CD14-positive monocyte (primary cell): ENCODE measurements at regions not wholly inside any gene's neighbourhood (a gene's known extent, or its start where the extent isn't known, plus 50 kb on each side); places are given as distances from the start of the nearest gene placed in this dataset.

Experiments used
- DNase-seq, 3 donors: peaks; one replicate each; pipeline ENCODE4 v3.0.0-alpha.2; 2011 to 2022
- H2AFZ ChIP-seq: 2 replicates; pipeline ENCODE4 v1.6.0; 2012; ENCODE audit warnings: mild to moderate bottlenecking, low read depth, low read length, inconsistent platforms; ENCODE audit not compliant: insufficient read depth, poor library complexity, severe bottlenecking
- H3K27ac ChIP-seq, 2 donors: 1 replicate in 1 of 2; 2 replicates in 1 of 2; pipeline ENCODE4 v1.5.1; 2012 to 2013; ENCODE audit warnings: low read length in 2 of 2, control low read depth in 1 of 2, inconsistent platforms in 1 of 2, low read depth in 1 of 2, mild to moderate bottlenecking in 1 of 2
- H3K27me3 ChIP-seq, 2 donors: one replicate each; pipeline versions ENCODE4 v1.6.0 to v1.6.1; 2011 to 2013; ENCODE audit warnings: low read length in 2 of 2; ENCODE audit not compliant: control insufficient read depth in 2 of 2, insufficient read depth in 2 of 2
- H3K36me3 ChIP-seq, 2 donors: replicated peaks in 1 of 2; 1 replicate in 1 of 2; 2 replicates in 1 of 2; pipeline versions ENCODE4 v1.5.1 to v1.6.1; 2012 to 2013; ENCODE audit warnings: low read length in 2 of 2, control low read depth in 1 of 2, inconsistent platforms in 1 of 2, mild to moderate bottlenecking in 1 of 2; ENCODE audit not compliant: insufficient read depth in 2 of 2, control insufficient read depth in 1 of 2
- H3K4me1 ChIP-seq, 2 donors: 1 replicate in 1 of 2; 2 replicates in 1 of 2; pipeline versions ENCODE4 v1.5.1 to v1.6.1; 2012 to 2013; ENCODE audit warnings: low read length in 2 of 2, control low read depth in 1 of 2, inconsistent platforms in 1 of 2, mild to moderate bottlenecking in 1 of 2, moderate library complexity in 1 of 2; ENCODE audit not compliant: insufficient read depth in 2 of 2, control insufficient read depth in 1 of 2
- H3K4me2 ChIP-seq: replicated peaks from 2 replicates; pipeline ENCODE3; 2012; ENCODE audit warnings: low read length, moderate library complexity, mild to moderate bottlenecking; ENCODE audit not compliant: poor library complexity, severe bottlenecking; ENCODE audit errors: extremely low read depth
- H3K4me3 ChIP-seq, 3 experiments: fragments of 200-600 bp in 1 of 3; sonication (generic) in 1 of 3; replicated peaks in 1 of 3; 1 replicate in 2 of 3; 2 replicates in 1 of 3; pipeline ENCODE4 v1.5.1; 2011 to 2013; ENCODE audit warnings: low read length in 3 of 3, mild to moderate bottlenecking in 3 of 3, control low read depth in 2 of 3, low read depth in 2 of 3, inconsistent platforms in 1 of 3, moderate library complexity in 1 of 3
- H3K79me2 ChIP-seq: 2 replicates; pipeline ENCODE4 v1.6.0; 2012; ENCODE audit warnings: mild to moderate bottlenecking, control low read depth, inconsistent platforms, low read length, moderate library complexity; ENCODE audit not compliant: insufficient read depth
- H3K9ac ChIP-seq: 2 replicates; pipeline ENCODE4 v1.6.0; 2017; ENCODE audit warnings: low read length, mild to moderate bottlenecking; ENCODE audit not compliant: insufficient read depth, poor library complexity, severe bottlenecking
- H3K9me3 ChIP-seq, 2 donors: replicated peaks in 1 of 2; 1 replicate in 1 of 2; 2 replicates in 1 of 2; pipeline versions ENCODE4 v1.5.1 to v1.6.1; 2012 to 2013; ENCODE audit warnings: low read length in 2 of 2, control low read depth in 1 of 2; ENCODE audit not compliant: control insufficient read depth in 1 of 2, insufficient read depth in 1 of 2
- H4K20me1 ChIP-seq: 2 replicates; pipeline ENCODE4 v1.6.0; 2012; ENCODE audit warnings: mild to moderate bottlenecking, low read length, control low read depth, moderate library complexity; ENCODE audit not compliant: insufficient read depth
- H3K27ac Mint-ChIP-seq, 7 donors: one replicate each; pipeline ENCODE4 v1.8.0; 2020; ENCODE audit warnings: mild to moderate bottlenecking in 7 of 7, mixed read lengths in 7 of 7, moderate library complexity in 6 of 7, inconsistent platforms in 2 of 7
- H3K27me3 Mint-ChIP-seq, 3 donors: one replicate each; pipeline ENCODE4 v1.8.0; 2021 to 2022; ENCODE audit warnings: low read depth in 3 of 3, mild to moderate bottlenecking in 3 of 3, mixed read lengths in 3 of 3, moderate library complexity in 3 of 3, inconsistent platforms in 1 of 3
- H3K36me3 Mint-ChIP-seq, 2 donors: one replicate each; pipeline ENCODE4 v1.8.0; 2020; ENCODE audit warnings: mixed read lengths in 2 of 2, inconsistent platforms in 1 of 2, mild to moderate bottlenecking in 1 of 2
- H3K4me1 Mint-ChIP-seq: one replicate; pipeline ENCODE4 v1.8.0; 2020; ENCODE audit warnings: mild to moderate bottlenecking, mixed read lengths
- H3K4me3 Mint-ChIP-seq, 2 donors: one replicate each; pipeline ENCODE4 v1.8.0; 2020; ENCODE audit warnings: mild to moderate bottlenecking in 2 of 2, mixed read lengths in 2 of 2, moderate library complexity in 1 of 2
- H3K9me3 Mint-ChIP-seq, 7 donors: one replicate each; pipeline ENCODE4 v1.8.0; 2020 to 2022; ENCODE audit warnings: mixed read lengths in 7 of 7, mild to moderate bottlenecking in 6 of 7, moderate library complexity in 6 of 7, inconsistent platforms in 2 of 7
- CTCF ChIP-seq: fragments of 200-600 bp; IDR thresholded peaks from one replicate; pipeline ENCODE4 v1.8.0; 2022; ENCODE audit warnings: antibody characterized with exemption, mild to moderate bottlenecking
- WGBS: methylation state at CpG from one replicate; pipeline ENCODE4 v1.1.5; 2013; ENCODE audit warnings: missing lambda C conversion rate; ENCODE audit not compliant: insufficient coverage; 5-methylcytosine and 5-hydroxymethylcytosine counted together
- intact Hi-C, 2 donors: fragments of 100-400 bp; cut with micrococcal nuclease; formaldehyde crosslinking; loops; one replicate each; pipeline versions ENCODE4 v1.15.0 to v1.15.1; 2023

DNA sequence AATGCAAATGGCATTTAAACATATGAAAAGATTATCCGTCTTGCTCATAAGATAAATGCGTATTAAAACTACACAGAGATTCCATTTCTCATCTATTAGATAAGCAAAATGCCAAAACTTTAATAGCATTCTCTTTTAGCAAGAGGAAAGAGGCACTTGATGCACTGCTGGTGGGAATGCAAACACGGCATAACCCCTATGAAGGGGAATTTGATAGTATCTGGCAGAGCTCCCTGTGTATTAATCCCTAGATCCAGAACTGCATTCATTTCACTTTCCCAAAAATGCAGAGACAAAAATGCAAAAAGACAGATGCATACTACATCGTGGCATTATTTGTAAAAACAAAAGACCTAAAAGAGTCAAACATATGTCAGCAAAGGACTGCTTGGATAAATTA is 193.6 kb upstream of the STARD13 start:
- peaks cover 7 to 21% of the 10 kb centered on the region in 2 donors for H3K9me3 ChIP-seq
- DNase-seq: no peak
- TF ChIP-seq CTCF: no peak
- WGBS: no CpG with 5 or more reads among the region's 4 CpGs
- no peak overlapping the region for H2AFZ ChIP-seq
- no peak overlapping the region for H3K9ac ChIP-seq
- Mint-ChIP-seq H3K27ac (no peak overlapping the region), H3K9me3 (peaks cover 10 to 35% (median 21%) of the 10 kb centered on the region in 7 donors), H3K4me3 (no peak overlapping the region), H3K27me3 (peaks cover 0 to 1% (median 0%) of the 10 kb centered on the region in 3 donors), H3K36me3 (peaks cover 0 to 1% of the 10 kb centered on the region in 2 donors), H3K4me1 (no peaks in the 10 kb centered on the region)
- H3K4me3 ChIP-seq: no peak overlapping the region
- no peaks in the 10 kb centered on the region for H3K79me2 ChIP-seq
- H3K36me3 ChIP-seq: no peaks in the 10 kb centered on the region
- no peaks in the 10 kb centered on the region for H4K20me1 ChIP-seq
- no peak overlapping the region for H3K27ac ChIP-seq
- H3K4me1 ChIP-seq: no peaks in the 10 kb centered on the region
- no peak overlapping the region for H3K4me2 ChIP-seq
- intact Hi-C loops: no loop called here
- no peaks in the 10 kb centered on the region for H3K27me3 ChIP-seq

DNA sequence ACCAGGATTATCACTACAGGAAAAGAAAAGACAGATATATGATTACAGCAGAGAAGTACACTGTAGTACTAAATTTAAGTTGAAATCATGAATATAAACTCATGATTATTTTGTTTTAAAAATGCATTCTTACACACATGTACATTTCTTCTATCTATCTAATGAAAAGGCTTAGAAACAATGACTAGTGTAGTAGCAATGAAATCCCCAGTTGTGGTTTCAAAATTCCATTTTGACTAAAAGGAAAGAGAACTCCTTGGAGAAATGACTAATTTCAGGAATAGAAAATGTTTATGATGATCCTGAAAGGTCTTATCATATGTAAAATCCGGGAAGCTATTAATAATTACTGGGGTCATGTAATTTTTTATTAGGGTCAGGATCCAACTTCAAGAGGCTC is 195.0 kb upstream of the STARD13 start:
- Histone ChIP-seq H3K79me2 (no peaks in the 10 kb centered on the region), H3K27ac (no peak overlapping the region), H2AFZ (no peak overlapping the region), H3K9ac (no peak overlapping the region), H3K4me2 (no peak overlapping the region), H3K36me3 (no peaks in the 10 kb centered on the region), H3K4me1 (no peaks in the 10 kb centered on the region), H3K9me3 (peaks cover 11 to 29% of the 10 kb centered on the region in 2 donors), H3K27me3 (no peaks in the 10 kb centered on the region), H4K20me1 (no peaks in the 10 kb centered on the region), H3K4me3 (no peak overlapping the region)
- no peak for TF ChIP-seq CTCF
- DNase-seq: no peak
- intact Hi-C loops: no loop called here
- no peaks in the 10 kb centered on the region for H3K4me1 Mint-ChIP-seq
- H3K4me3 Mint-ChIP-seq: no peak overlapping the region
- H3K27ac Mint-ChIP-seq: no peak overlapping the region
- peaks cover 14 to 39% (median 27%) of the 10 kb centered on the region in 7 donors for H3K9me3 Mint-ChIP-seq
- WGBS: no CpG with 5 or more reads among the region's 1 CpG
- peaks cover 0 to 4% of the 10 kb centered on the region in 2 donors for H3K36me3 Mint-ChIP-seq
- peaks cover 0 to 1% (median 0%) of the 10 kb centered on the region in 3 donors for H3K27me3 Mint-ChIP-seq
